ENCODE measurements at regions not wholly inside any gene's neighbourhood (a gene's known extent, or its start where the extent isn't known, plus 50 kb on each side); places are given as distances from the start of the nearest gene placed in this dataset.

GRCh38 chr9:135183069-135183468 lies 95.6 kb downstream of the OLFM1 start:
- WGBS (ENCODE audit: insufficient coverage, low coverage, low lambda C conversion rate, missing lambda C conversion rate): 68% methylated on average over 7 of the region's 7 CpGs
- ATAC-seq: no peak

GRCh38 chr9:135183528-135184180 lies 96.2 kb downstream of the OLFM1 start:
- Histone ChIP-seq H3K27ac (no peak overlapping the region), H3K9me3 (no peaks in the 10 kb centered on the region), H3K36me3 (no peaks in the 10 kb centered on the region), H3K4me3 (no peak overlapping the region), H3K4me1 (no peaks in the 10 kb centered on the region), H3K27me3 (no peaks in the 10 kb centered on the region)
- 42% methylated on average over 10 of the region's 12 CpGs for WGBS (ENCODE audit: insufficient coverage, low coverage, low lambda C conversion rate, missing lambda C conversion rate)
- TF ChIP-seq CTCF (IDR thresholded peaks at IDR 0.05): no peak
- no peak for TF ChIP-seq POLR2A (IDR thresholded peaks at IDR 0.05)
- intact Hi-C loops (cut with DNase I): no loop called here
- no peak for ATAC-seq
- DNase-seq: no peak

More at GRCh38 chr9:135183069-135183468, 95.6 kb downstream of the OLFM1 start:
- Histone ChIP-seq H3K9me3 (no peaks in the 10 kb centered on the region), H3K4me3 (no peak overlapping the region), H3K36me3 (no peaks in the 10 kb centered on the region), H3K27ac (no peak overlapping the region), H3K4me1 (no peaks in the 10 kb centered on the region), H3K27me3 (no peaks in the 10 kb centered on the region)
- intact Hi-C loops (cut with DNase I): no loop called here
- no peak for DNase-seq
- TF ChIP-seq CTCF (IDR thresholded peaks at IDR 0.05) (no peak), POLR2A (IDR thresholded peaks at IDR 0.05) (no peak)

GRCh38 chr9:135184181-135185053 lies 96.9 kb downstream of the OLFM1 start:
- ATAC-seq (no peak), DNase-seq (no peak)
- no peaks in the 10 kb centered on the region for H3K4me1 ChIP-seq
- H3K27ac ChIP-seq: no peak overlapping the region
- intact Hi-C loops (cut with DNase I): no loop called here
- no peak overlapping the region for H3K4me3 ChIP-seq
- no peaks in the 10 kb centered on the region for H3K36me3 ChIP-seq
- TF ChIP-seq POLR2A (IDR thresholded peaks at IDR 0.05): no peak
- TF ChIP-seq CTCF (IDR thresholded peaks at IDR 0.05): no peak
- WGBS (ENCODE audit: insufficient coverage, low coverage, low lambda C conversion rate, missing lambda C conversion rate): 35% methylated on average over 13 of the region's 37 CpGs
- no peaks in the 10 kb centered on the region for H3K27me3 ChIP-seq
- no peaks in the 10 kb centered on the region for H3K9me3 ChIP-seq

DNA sequence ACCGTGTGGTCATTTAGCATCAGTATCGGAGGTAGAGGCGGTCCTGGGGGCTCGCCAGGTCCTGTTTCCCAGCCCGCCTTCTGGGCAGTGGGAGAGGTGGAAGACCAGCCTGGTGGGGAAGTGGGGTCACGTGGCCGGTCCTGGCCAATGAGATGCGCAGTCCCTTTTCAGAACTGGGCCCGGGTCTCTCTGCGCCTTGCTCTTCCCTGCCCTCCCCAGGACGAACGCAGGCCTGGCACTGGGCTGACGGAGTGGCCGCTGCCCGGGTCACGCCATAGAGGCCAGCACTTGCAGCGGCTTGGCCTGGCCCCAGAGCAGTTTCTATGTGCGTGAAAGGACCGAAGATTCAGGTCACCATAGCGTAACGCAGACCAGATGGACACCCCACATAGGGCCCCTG lies 97.6 kb downstream of the OLFM1 start:
- Histone ChIP-seq H3K9me3 (no peaks in the 10 kb centered on the region), H3K36me3 (no peaks in the 10 kb centered on the region), H3K4me3 (no peak overlapping the region), H3K27ac (no peak overlapping the region), H3K27me3 (no peaks in the 10 kb centered on the region), H3K4me1 (no peaks in the 10 kb centered on the region)
- WGBS (ENCODE audit: insufficient coverage, low coverage, low lambda C conversion rate, missing lambda C conversion rate): 18% methylated on average over 2 of the region's 21 CpGs
- TF ChIP-seq POLR2A (IDR thresholded peaks at IDR 0.05) (no peak), CTCF (IDR thresholded peaks at IDR 0.05) (no peak)
- no peak for ATAC-seq
- no peak for DNase-seq
- intact Hi-C loops (cut with DNase I): no loop called here

Measured in right lobe of liver (tissue), 6 donors.